ENCODE measurements at regions not wholly inside any gene's neighbourhood (a gene's known extent, or its start where the extent isn't known, plus 50 kb on each side); places are given as distances from the start of the nearest gene placed in this dataset.
"Not testable (repeated sequence)": the region's sequence is repeated elsewhere in the genome, so short reads cannot be mapped to it uniquely, and the experiment has no call there.

DNA sequence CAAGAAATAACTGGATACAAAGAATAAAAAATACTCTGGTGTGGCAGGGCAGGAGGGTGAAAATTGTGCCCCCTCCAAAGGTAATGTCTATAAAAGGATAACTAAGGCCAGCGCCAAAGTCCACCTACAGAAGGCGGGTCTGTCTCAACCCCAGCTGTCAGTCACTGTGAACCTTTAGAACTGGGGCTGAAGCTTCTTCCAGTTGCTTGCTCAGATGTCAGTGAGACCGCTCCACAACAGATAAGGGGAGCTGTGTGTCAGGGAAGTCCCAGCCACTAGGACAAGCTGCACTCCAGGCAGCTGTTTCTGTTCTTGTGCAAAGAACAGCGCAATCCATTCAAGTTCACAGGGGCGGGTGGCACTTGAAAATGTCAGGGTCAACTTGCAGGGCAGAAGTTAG is 187.0 kb upstream of the PZP start:
- TF ChIP-seq, protein P1, sequence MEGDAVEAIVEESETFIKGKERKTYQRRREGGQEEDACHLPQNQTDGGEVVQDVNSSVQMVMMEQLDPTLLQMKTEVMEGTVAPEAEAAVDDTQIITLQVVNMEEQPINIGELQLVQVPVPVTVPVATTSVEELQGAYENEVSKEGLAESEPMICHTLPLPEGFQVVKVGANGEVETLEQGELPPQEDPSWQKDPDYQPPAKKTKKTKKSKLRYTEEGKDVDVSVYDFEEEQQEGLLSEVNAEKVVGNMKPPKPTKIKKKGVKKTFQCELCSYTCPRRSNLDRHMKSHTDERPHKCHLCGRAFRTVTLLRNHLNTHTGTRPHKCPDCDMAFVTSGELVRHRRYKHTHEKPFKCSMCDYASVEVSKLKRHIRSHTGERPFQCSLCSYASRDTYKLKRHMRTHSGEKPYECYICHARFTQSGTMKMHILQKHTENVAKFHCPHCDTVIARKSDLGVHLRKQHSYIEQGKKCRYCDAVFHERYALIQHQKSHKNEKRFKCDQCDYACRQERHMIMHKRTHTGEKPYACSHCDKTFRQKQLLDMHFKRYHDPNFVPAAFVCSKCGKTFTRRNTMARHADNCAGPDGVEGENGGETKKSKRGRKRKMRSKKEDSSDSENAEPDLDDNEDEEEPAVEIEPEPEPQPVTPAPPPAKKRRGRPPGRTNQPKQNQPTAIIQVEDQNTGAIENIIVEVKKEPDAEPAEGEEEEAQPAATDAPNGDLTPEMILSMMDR (conservative IDR thresholded peaks at IDR 0.05) = not testable (repeated sequence)
- TF ChIP-seq EZH2 (IDR thresholded peaks at IDR 0.05; ENCODE audit: low read depth) = not testable (repeated sequence)
